Neural cell (in vitro differentiated cells): ENCODE measurements at regions not wholly inside any gene's neighbourhood (a gene's known extent, or its start where the extent isn't known, plus 50 kb on each side); places are given as distances from the start of the nearest gene placed in this dataset.

Source experiments
- H2AFZ ChIP-seq: fragments of 200-600, 300-800 bp; sonication (generic), shearing (Covaris generic); 2 replicates; pipeline ENCODE4 v1.6.0; 2014; ENCODE audit warnings: low read depth, mild to moderate bottlenecking, antibody characterized with exemption, low read length, moderate library complexity
- H3F3A ChIP-seq: fragments of 200-600 bp; shearing (Covaris generic); 2 replicates; pipeline ENCODE4 v1.6.1; 2016; ENCODE audit warnings: mild to moderate bottlenecking, moderate library complexity, mixed read lengths, antibody characterized with exemption, low read length; ENCODE audit not compliant: insufficient read depth, poor library complexity, severe bottlenecking
- H3K27ac ChIP-seq: fragments of 200-600, 300-800 bp; sonication (generic), shearing (Covaris generic); 2 replicates; pipeline ENCODE4 v1.5.1; 2014; ENCODE audit warnings: mild to moderate bottlenecking, low read length, moderate library complexity
- H3K27me3 ChIP-seq: fragments of 300-800, 200-600 bp; sonication (generic), shearing (Covaris generic); 2 replicates; pipeline ENCODE4 v1.6.0; 2014; ENCODE audit warnings: mild to moderate bottlenecking, low read depth, low read length, moderate library complexity; ENCODE audit not compliant: insufficient read depth
- H3K36me3 ChIP-seq: fragments of 300-800, 200-600 bp; sonication (generic), shearing (Covaris generic); 2 replicates; pipeline ENCODE4 v1.5.1; 2014; ENCODE audit warnings: mild to moderate bottlenecking, antibody characterized with exemption, low read length, moderate library complexity; ENCODE audit not compliant: insufficient read depth
- H3K4me2 ChIP-seq: fragments of 300-800, 200-600 bp; sonication (generic), shearing (Covaris generic); 2 replicates; pipeline ENCODE4 v1.6.0; 2014; ENCODE audit warnings: mild to moderate bottlenecking, low read length
- H3K4me3 ChIP-seq: fragments of 300-800, 200-600 bp; sonication (generic), shearing (Covaris generic); 2 replicates; pipeline ENCODE4 v1.5.1; 2014; ENCODE audit warnings: mild to moderate bottlenecking, low read length, moderate library complexity
- H3K79me2 ChIP-seq: fragments of 200-600 bp; shearing (Covaris generic); replicated peaks from 2 replicates; pipeline ENCODE4 v1.6.0; 2014; ENCODE audit warnings: mild to moderate bottlenecking, low read length, moderate library complexity; ENCODE audit not compliant: insufficient read depth
- H3K9ac ChIP-seq: fragments of 300-800, 200-600 bp; sonication (generic), shearing (Covaris generic); 2 replicates; pipeline ENCODE4 v1.6.1; 2016; ENCODE audit warnings: mild to moderate bottlenecking, low read length, mixed read lengths
- H3K9me2 ChIP-seq: fragments of 200-600 bp; shearing (Covaris generic); 2 replicates; pipeline ENCODE4 v1.6.1; 2016; ENCODE audit warnings: mild to moderate bottlenecking, low read length, mixed read lengths; ENCODE audit not compliant: insufficient read depth
- H3K9me3 ChIP-seq: fragments of 200-600, 300-800 bp; sonication (generic), shearing (Covaris generic); 2 replicates; pipeline ENCODE4 v1.6.1; 2016; ENCODE audit warnings: mild to moderate bottlenecking, mixed run types, low read length, moderate library complexity, mixed read lengths
- H4K20me1 ChIP-seq: fragments of 200-600 bp; shearing (Covaris generic); 2 replicates; pipeline ENCODE4 v1.6.1; 2016; ENCODE audit warnings: mild to moderate bottlenecking, mixed run types; ENCODE audit not compliant: insufficient read depth
- CTCF ChIP-seq: fragments of 450-650 bp; IDR thresholded peaks from 2 replicates; pipeline ENCODE4 v1.5.1; 2014; ENCODE audit warnings: antibody characterized with exemption, mild to moderate bottlenecking, moderate library complexity; ENCODE audit not compliant: poor library complexity, severe bottlenecking
- EP300 ChIP-seq: fragments of 450-650 bp; conservative IDR thresholded peaks from 2 replicates; pipeline ENCODE4 v1.6.1; 2014; ENCODE audit warnings: antibody characterized with exemption, mild to moderate bottlenecking, moderate library complexity; ENCODE audit not compliant: poor library complexity, severe bottlenecking
- EZH2 ChIP-seq: fragments of 200-600, 300-800 bp; shearing (Covaris generic), sonication (generic); IDR thresholded peaks from 2 replicates; pipeline ENCODE4 v1.6.1; 2014; ENCODE audit warnings: antibody characterized with exemption, low read length, borderline replicate concordance, mild to moderate bottlenecking; ENCODE audit not compliant: insufficient read depth, poor library complexity, severe bottlenecking
- MXI1 ChIP-seq: fragments of 450-650 bp; conservative IDR thresholded peaks from 2 replicates; pipeline ENCODE4 v1.6.1; 2014; ENCODE audit warnings: antibody characterized with exemption, mild to moderate bottlenecking; ENCODE audit not compliant: poor library complexity, severe bottlenecking
- POLR2AphosphoS5 ChIP-seq: IDR thresholded peaks from 2 replicates; pipeline ENCODE4 v1.6.1; 2012
- RAD21 ChIP-seq: fragments of 450-650 bp; conservative IDR thresholded peaks from 2 replicates; pipeline ENCODE4 v1.6.1; 2014; ENCODE audit warnings: antibody characterized with exemption, mild to moderate bottlenecking, moderate library complexity
- REST ChIP-seq: IDR thresholded peaks from 2 replicates; pipeline ENCODE4 v1.6.1; 2012; ENCODE audit warnings: borderline replicate concordance
- SMC3 ChIP-seq: fragments of 450-650 bp; conservative IDR thresholded peaks from 2 replicates; pipeline ENCODE4 v1.6.1; 2014; ENCODE audit warnings: antibody characterized with exemption, mild to moderate bottlenecking, moderate library complexity; ENCODE audit not compliant: poor library complexity
- TAF1 ChIP-seq: IDR thresholded peaks from 2 replicates; pipeline ENCODE4 v1.6.1; 2012; ENCODE audit warnings: low read depth

GRCh38 chr4:14513471-14513870, 488.8 kb upstream of the CPEB2 start:
- TF ChIP-seq MXI1 (no peak), EP300 (no peak), RAD21 (no peak), POLR2AphosphoS5 (no peak), CTCF (no peak), SMC3 (no peak), TAF1 (no peak), EZH2 (no peak), REST (no peak)
- no peaks in the 10 kb centered on the region for H4K20me1 ChIP-seq
- no peaks in the 10 kb centered on the region for H3F3A ChIP-seq
- H3K9ac ChIP-seq = no peak overlapping the region
- no peaks in the 10 kb centered on the region for H3K27me3 ChIP-seq
- H3K4me3 ChIP-seq = no peak overlapping the region
- no peaks in the 10 kb centered on the region for H3K9me2 ChIP-seq
- no peak overlapping the region for H3K4me2 ChIP-seq
- no peaks in the 10 kb centered on the region for H3K36me3 ChIP-seq
- no peaks in the 10 kb centered on the region for H3K9me3 ChIP-seq
- H3K27ac ChIP-seq = no peak overlapping the region
- H2AFZ ChIP-seq = no peak overlapping the region
- H3K79me2 ChIP-seq = no peaks in the 10 kb centered on the region

DNA sequence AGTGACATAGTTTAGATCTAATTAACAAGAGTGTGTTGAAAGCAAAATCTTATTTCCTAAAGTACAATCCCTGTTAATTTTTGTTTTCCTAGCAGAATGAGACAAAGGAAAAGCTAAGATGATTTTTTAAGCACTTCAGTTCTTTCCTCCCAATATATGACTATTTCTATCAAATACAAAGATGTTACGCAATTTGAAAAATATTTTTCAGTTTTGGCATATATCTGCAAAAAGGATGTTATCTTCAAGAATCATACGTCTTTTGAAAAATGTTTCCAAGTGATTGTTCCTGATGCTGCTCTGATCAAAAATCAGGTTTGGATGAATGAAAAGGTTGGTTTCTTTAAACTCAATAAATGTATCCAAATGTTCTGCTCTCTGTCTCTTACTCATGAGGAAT, 486.7 kb upstream of the CPEB2 start:
- Histone ChIP-seq H3K27ac (no peak overlapping the region), H3K9ac (no peak overlapping the region), H3K36me3 (no peaks in the 10 kb centered on the region), H2AFZ (no peak overlapping the region), H3K79me2 (no peaks in the 10 kb centered on the region), H4K20me1 (no peaks in the 10 kb centered on the region), H3F3A (no peaks in the 10 kb centered on the region), H3K9me3 (no peaks in the 10 kb centered on the region), H3K4me3 (no peak overlapping the region), H3K27me3 (no peaks in the 10 kb centered on the region), H3K9me2 (no peaks in the 10 kb centered on the region), H3K4me2 (no peak overlapping the region)
- TF ChIP-seq POLR2AphosphoS5 = no peak
- no peak for TF ChIP-seq MXI1
- no peak for TF ChIP-seq EP300
- no peak for TF ChIP-seq TAF1
- no peak for TF ChIP-seq RAD21
- TF ChIP-seq SMC3 = no peak
- no peak for TF ChIP-seq CTCF
- TF ChIP-seq EZH2 = no peak
- no peak for TF ChIP-seq REST
